ENCODE measurements at regions not wholly inside any gene's neighbourhood (a gene's known extent, or its start where the extent isn't known, plus 50 kb on each side); places are given as distances from the start of the nearest gene placed in this dataset.

DNA sequence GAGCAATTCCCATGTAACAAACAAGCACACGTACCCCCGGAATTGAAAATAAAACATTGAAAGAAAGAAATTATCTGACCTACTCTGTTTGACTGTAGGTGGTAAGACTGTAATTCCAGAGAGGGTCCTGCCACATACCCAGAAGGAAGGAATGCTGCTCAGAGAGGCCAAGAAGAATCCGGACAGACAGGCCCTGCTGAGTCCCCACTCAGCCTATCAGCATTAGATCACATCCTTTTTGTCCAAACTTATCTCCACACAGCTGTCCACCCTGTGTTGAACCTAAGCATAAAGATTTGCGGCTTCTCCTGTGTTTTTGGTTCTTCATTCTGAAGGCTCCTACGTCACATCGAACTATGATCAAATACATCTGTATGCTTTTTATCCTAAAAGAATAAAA, 591.9 kb downstream of the QKI start:
- DNase-seq, result no peak

- no peak for DNase-seq
These were observed 590.6 kb downstream of the QKI start for GRCh38 chr6:164005004-164005711.

- no peak for DNase-seq
These were observed 585.8 kb downstream of the QKI start for GRCh38 chr6:164000276-164000675.

- no peak for DNase-seq
These were observed 585.1 kb downstream of the QKI start for GRCh38 chr6:163999475-164000125.

DNA sequence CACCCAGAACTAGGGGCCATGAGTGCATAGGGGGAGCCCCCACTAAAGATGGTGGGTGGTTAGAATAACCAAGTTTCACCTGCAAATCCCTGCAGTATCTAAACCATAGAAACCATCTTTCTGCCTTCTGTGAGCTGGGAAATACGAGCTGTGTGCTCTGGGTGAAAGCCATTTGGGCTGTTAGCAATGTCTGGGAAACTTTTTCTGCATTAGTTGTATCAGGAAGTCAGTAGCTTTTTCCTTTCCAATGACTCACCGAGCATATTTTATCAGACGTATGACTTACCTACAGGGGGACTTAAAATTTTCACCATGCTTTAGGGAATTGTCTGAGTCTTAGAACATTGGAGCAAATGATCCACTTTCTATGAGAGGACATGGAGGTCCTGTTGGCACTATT, 584.0 kb downstream of the QKI start:
- no peak for DNase-seq

GRCh38 chr6:163996491-163996890, 582.0 kb downstream of the QKI start:
- no peak for DNase-seq

GRCh38 chr6:163994566-163994965, 580.0 kb downstream of the QKI start:
- DNase-seq, result no peak

DNA sequence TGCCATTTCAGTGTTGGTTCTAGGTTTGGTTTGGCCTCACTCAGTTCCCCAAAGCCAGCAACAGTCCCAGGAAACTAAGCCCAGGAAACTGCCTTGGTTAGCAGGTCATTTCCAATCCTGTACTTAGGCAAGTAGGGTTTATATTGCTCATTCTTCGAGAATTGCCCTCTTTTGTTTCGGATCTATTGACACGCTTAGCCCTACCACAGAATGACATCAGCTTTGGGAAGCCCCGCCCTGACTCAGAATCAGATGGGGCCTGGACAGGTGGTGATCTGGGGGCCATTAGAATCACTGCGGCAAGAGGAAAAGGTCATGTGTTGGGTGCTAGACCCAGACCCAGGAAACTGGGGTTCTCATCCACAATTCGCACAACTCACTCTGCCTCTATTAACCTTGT, 578.2 kb downstream of the QKI start:
- DNase-seq, result no peak

DNA sequence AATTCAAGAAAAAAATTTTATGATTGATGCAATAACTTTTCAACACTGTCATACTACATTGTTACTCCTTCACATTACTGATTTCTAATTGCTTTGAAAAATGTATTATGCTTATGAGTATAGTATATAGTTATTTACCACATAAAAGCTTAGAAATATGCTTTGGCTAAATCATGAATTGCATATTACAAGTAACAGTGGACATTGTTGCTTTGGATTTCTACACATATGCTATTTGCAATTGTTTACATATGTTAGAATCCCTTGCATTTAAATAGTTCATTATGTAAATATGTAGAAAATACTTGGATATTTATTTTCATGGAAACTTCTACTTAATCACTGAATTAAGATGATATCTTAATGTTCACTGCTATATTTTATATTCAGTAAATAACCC, 577.5 kb downstream of the QKI start:
- no peak for DNase-seq

- no peak for DNase-seq
These were observed 576.8 kb downstream of the QKI start for GRCh38 chr6:163991321-163991720.

- no peak for DNase-seq
These were observed 571.8 kb downstream of the QKI start for GRCh38 chr6:163986313-163986712.

- peak; percentile 70 for DNase-seq
These were observed 571.2 kb downstream of the QKI start for GRCh38 chr6:163985710-163986109.

DNA sequence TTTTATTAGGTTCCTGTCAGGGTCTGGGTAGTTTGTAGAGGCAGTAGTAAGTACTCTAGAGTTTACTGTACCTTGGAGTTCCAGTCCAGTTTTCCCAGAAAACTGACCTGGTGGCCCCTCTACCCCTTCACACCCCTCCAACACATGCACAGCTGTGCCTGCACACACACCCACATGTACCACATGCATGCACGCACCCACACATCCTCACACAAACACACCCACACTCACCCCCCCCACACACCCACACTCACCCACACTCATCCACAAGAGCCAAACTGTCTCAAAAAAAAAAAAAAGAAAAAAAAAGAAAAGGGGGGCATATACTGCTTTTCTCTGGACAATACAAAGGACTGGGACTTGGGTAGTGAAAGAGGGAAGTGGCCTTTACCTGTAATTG, 570.5 kb downstream of the QKI start:
- DNase-seq, result no peak

GRCh38 chr6:163984124-163984936, 569.8 kb downstream of the QKI start:
- no peak for DNase-seq

GRCh38 chr6:163983679-163984078, 569.2 kb downstream of the QKI start:
- no peak for DNase-seq

GRCh38 chr6:163974322-163974721, 559.8 kb downstream of the QKI start:
- DNase-seq, result no peak

GRCh38 chr6:163971841-163972838, 557.6 kb downstream of the QKI start:
- DNase-seq, result no peak

GRCh38 chr6:163970846-163971564, 556.5 kb downstream of the QKI start:
- no peak for DNase-seq

DNA sequence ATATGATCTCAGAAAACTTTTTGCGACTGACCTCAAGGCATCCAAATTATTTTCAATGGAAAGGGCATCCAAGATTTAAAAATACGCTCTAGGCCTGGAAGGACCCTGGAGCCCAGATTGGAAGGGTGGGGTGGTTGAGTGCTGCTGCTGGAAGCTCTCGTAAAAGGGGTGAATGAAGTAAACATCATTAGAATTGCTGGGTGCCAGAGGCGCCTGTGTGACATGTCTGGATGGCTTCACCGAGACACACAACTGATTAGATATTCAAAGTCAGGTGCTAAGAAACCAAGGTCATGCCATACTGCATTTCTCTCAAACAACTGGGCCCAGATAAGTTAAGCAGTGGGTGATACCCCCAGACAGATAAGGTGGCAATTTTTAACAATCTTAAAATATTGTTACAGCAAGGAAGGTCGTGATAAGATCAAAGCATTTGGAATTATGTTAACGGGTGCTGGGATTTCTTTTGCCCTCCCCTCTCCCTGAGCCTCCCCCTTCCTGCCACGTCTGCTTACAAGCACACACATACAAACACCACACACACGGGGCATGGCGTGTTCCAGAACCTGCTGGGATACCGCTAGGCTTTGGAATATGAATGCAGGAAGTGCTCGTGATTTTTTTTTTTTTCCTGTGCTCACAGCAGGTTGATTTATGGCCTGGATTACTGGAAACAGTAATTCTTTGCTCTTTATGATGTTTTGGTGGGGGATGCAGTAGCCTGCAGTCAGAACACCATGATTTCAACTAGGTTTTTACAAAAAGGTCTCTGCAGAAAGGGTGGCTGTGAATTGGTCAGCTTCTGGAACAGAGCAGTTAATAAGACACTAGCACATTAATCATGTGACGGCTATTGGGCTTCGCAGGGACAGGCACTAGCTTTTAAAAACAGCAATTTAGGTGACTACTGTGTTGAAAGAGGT, 551.2 kb downstream of the QKI start:
- no peak for DNase-seq

- DNase-seq, result no peak
These were observed 550.3 kb downstream of the QKI start for GRCh38 chr6:163964789-163965188.
